Hepatocyte (in vitro differentiated cells): ENCODE measurements at regions not wholly inside any gene's neighbourhood (a gene's known extent, or its start where the extent isn't known, plus 50 kb on each side); places are given as distances from the start of the nearest gene placed in this dataset.

Source experiments
- EZH2 ChIP-seq: fragments of 200-600 bp; sonication (generic); IDR thresholded peaks from 2 replicates; pipeline ENCODE4 v1.6.1; 2016; ENCODE audit warnings: antibody characterized with exemption, mild to moderate bottlenecking, borderline replicate concordance
- EZH2phosphoT487 ChIP-seq: fragments of 200-600 bp; sonication (generic); IDR thresholded peaks from one replicate; pipeline ENCODE4 v1.6.1; 2018; ENCODE audit warnings: antibody characterized with exemption, mild to moderate bottlenecking, low read depth, moderate library complexity; ENCODE audit not compliant: unreplicated experiment, severe bottlenecking
- TF ChIP-seq, protein P1 (sequence below): fragments of 200-600 bp; sonication (generic); IDR thresholded peaks from 2 replicates; pipeline ENCODE4 v1.5.1; 2016; ENCODE audit warnings: antibody characterized with exemption, mild to moderate bottlenecking; ENCODE audit not compliant: poor library complexity

DNA sequence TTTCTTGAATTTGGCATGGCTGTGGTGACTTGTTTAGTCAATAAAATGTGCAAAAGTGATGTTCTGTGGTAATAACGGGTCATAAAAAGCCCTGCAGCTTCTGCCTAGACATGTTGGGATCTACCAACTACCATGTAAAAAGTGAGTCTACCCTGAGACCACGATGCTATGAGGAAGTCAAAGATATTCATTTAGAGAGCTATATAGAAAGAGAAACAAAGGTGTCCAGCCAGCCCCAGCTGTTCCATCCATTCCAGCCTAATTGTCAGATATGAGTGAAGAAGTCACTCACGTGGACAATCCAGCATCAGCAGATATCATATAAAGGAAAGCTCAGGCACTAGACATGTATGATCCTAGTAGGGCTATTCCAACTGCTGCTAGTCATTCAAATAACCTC is 117.2 kb upstream of the SSTR1 start:
- TF ChIP-seq, protein P1, sequence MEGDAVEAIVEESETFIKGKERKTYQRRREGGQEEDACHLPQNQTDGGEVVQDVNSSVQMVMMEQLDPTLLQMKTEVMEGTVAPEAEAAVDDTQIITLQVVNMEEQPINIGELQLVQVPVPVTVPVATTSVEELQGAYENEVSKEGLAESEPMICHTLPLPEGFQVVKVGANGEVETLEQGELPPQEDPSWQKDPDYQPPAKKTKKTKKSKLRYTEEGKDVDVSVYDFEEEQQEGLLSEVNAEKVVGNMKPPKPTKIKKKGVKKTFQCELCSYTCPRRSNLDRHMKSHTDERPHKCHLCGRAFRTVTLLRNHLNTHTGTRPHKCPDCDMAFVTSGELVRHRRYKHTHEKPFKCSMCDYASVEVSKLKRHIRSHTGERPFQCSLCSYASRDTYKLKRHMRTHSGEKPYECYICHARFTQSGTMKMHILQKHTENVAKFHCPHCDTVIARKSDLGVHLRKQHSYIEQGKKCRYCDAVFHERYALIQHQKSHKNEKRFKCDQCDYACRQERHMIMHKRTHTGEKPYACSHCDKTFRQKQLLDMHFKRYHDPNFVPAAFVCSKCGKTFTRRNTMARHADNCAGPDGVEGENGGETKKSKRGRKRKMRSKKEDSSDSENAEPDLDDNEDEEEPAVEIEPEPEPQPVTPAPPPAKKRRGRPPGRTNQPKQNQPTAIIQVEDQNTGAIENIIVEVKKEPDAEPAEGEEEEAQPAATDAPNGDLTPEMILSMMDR: no peak
- TF ChIP-seq EZH2phosphoT487 (no peak), EZH2 (no peak)
